Esophagus squamous epithelium (tissue), 5 donors: ENCODE measurements at regions not wholly inside any gene's neighbourhood (a gene's known extent, or its start where the extent isn't known, plus 50 kb on each side); places are given as distances from the start of the nearest gene placed in this dataset.

Experiments
- DNase-seq: peaks from one replicate; lab custom pipeline; 2025; lab: John Stamatoyannopoulos, UW
- H3K27ac ChIP-seq, 4 donors: fragments of 200-600 bp; sonication (generic); one replicate each; pipeline ENCODE4 v1.5.1; 2016 to 2019; ENCODE audit warnings: mild to moderate bottlenecking in 1 of 4
- H3K27me3 ChIP-seq, 4 donors: fragments of 200-600 bp; sonication (generic); 1 replicate in 3 of 4; 2 replicates in 1 of 4; pipeline versions ENCODE4 v1.5.1 to v1.6.0; 2017 to 2021; ENCODE audit warnings: antibody characterized with exemption in 1 of 4
- H3K36me3 ChIP-seq, 3 donors: fragments of 200-600 bp; sonication (generic); one replicate each; pipeline ENCODE4 v1.5.1; 2016 to 2019
- H3K4me1 ChIP-seq, 3 donors: fragments of 200-600 bp; sonication (generic); one replicate each; pipeline ENCODE4 v1.5.1; 2017 to 2019
- H3K4me3 ChIP-seq, 4 donors: fragments of 200-600 bp; sonication (generic); 1 replicate in 3 of 4; 2 replicates in 1 of 4; pipeline ENCODE4 v1.5.1; 2016 to 2019; ENCODE audit warnings: mild to moderate bottlenecking in 2 of 4, moderate library complexity in 1 of 4
- H3K9me3 ChIP-seq, 3 donors: fragments of 200-600 bp; sonication (generic); one replicate each; pipeline ENCODE4 v1.5.1; 2016 to 2019
- POLR2A ChIP-seq, 4 donors: fragments of 450-650 bp; IDR thresholded peaks; one replicate each; pipeline ENCODE4 v1.6.1; 2017; ENCODE audit warnings: antibody characterized with exemption in 4 of 4, mild to moderate bottlenecking in 4 of 4, moderate library complexity in 3 of 4
- WGBS, 2 donors: methylation state at CpG; one replicate each; pipeline ENCODE4 v1.1.5; 2018; 5-methylcytosine and 5-hydroxymethylcytosine counted together
- intact Hi-C: fragments of 100-400 bp; cut with DNase I; formaldehyde crosslinking; loops from one replicate; pipeline ENCODE4 v1.15.0; 2022
- TF ChIP-seq, protein P1 (sequence below), 6 experiments: fragments of 450-650 bp in 4 of 6; fragments of 200-600 bp in 2 of 6; sonication (generic) in 2 of 6; IDR thresholded peaks; one replicate each; pipeline ENCODE4 v1.5.1; 2016 to 2019; ENCODE audit warnings: antibody characterized with exemption in 6 of 6, mild to moderate bottlenecking in 4 of 6, moderate library complexity in 4 of 6
- donor health status: DM: yes; HTN: yes; CAD: no.

DNA sequence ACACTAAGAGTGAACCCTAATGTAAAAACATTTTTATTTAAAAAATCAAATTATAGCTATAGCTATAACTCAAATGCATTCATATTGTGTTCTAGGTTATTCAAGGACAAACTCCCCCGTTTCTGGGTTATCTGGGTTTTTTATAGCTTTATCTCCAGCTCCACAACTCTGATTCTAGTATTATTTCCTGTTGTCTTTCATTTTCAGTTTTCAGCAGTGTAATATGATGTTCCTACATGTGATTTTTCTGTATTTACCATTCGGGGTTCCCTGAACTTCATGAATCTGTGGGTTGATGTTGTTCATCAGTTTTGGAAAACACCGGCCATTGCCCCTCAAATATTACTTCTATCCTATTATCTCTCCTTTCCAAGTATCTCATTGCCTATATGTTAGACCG, 221.9 kb upstream of the FOXN3 start:
- no peaks in the 10 kb centered on the region for H3K27me3 ChIP-seq
- 73 to 75% methylated on average over 4 of the region's 4 CpGs for WGBS, 2 donors
- no peaks in the 10 kb centered on the region for H3K36me3 ChIP-seq
- no peaks in the 10 kb centered on the region for H3K9me3 ChIP-seq
- no peak for TF ChIP-seq POLR2A (IDR thresholded peaks at IDR 0.05)
- TF ChIP-seq, protein P1, sequence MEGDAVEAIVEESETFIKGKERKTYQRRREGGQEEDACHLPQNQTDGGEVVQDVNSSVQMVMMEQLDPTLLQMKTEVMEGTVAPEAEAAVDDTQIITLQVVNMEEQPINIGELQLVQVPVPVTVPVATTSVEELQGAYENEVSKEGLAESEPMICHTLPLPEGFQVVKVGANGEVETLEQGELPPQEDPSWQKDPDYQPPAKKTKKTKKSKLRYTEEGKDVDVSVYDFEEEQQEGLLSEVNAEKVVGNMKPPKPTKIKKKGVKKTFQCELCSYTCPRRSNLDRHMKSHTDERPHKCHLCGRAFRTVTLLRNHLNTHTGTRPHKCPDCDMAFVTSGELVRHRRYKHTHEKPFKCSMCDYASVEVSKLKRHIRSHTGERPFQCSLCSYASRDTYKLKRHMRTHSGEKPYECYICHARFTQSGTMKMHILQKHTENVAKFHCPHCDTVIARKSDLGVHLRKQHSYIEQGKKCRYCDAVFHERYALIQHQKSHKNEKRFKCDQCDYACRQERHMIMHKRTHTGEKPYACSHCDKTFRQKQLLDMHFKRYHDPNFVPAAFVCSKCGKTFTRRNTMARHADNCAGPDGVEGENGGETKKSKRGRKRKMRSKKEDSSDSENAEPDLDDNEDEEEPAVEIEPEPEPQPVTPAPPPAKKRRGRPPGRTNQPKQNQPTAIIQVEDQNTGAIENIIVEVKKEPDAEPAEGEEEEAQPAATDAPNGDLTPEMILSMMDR (IDR thresholded peaks at IDR 0.05) = no peak
- no peak for DNase-seq
- intact Hi-C loops = no loop called here
- H3K4me1 ChIP-seq = no peaks in the 10 kb centered on the region
- H3K4me3 ChIP-seq = no peak overlapping the region
- no peak overlapping the region for H3K27ac ChIP-seq

- H3K4me3 ChIP-seq = no peak overlapping the region
- H3K27me3 ChIP-seq = no peaks in the 10 kb centered on the region
- no peaks in the 10 kb centered on the region for H3K4me1 ChIP-seq
- no peak for DNase-seq
- H3K27ac ChIP-seq = no peak overlapping the region
- no peak for TF ChIP-seq POLR2A (IDR thresholded peaks at IDR 0.05)
- TF ChIP-seq, protein P1 (IDR thresholded peaks at IDR 0.05) = no peak
- WGBS, 2 donors = 61 to 72% methylated on average over 2 of the region's 2 CpGs
- no peaks in the 10 kb centered on the region for H3K36me3 ChIP-seq
- H3K9me3 ChIP-seq = no peaks in the 10 kb centered on the region
- intact Hi-C loops = no loop called here
These were observed 220.5 kb upstream of the FOXN3 start for GRCh38 chr14:89637581-89637980.

DNA sequence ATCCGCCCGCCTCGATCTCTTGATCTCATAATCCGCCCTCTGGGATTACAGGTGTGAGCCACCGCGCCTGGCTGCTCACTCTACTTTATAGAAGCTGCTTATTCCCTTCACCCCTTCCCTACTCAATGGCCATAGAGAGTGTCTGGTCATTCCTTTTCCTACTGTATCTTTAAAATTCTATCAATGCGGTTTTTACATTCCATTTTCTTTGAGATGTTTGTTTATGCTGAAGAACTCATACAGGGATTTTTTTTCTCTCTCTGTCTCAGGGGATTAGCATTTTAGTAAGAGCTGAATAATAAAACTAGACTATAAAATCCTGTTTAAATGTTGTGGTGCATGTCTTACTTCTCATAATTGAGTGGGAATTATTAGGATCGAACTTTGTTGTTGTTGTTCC, 218.6 kb upstream of the FOXN3 start:
- TF ChIP-seq, protein P1 (IDR thresholded peaks at IDR 0.05) = no peak
- no peak for TF ChIP-seq POLR2A (IDR thresholded peaks at IDR 0.05)
- Histone ChIP-seq H3K27ac (no peak overlapping the region), H3K27me3 (no peaks in the 10 kb centered on the region), H3K4me1 (no peaks in the 10 kb centered on the region), H3K36me3 (no peaks in the 10 kb centered on the region), H3K9me3 (no peaks in the 10 kb centered on the region), H3K4me3 (no peak overlapping the region)
- DNase-seq = no peak
- 87 to 91% methylated on average over 8 of the region's 8 CpGs for WGBS, 2 donors
- intact Hi-C loops = no loop called here

DNA sequence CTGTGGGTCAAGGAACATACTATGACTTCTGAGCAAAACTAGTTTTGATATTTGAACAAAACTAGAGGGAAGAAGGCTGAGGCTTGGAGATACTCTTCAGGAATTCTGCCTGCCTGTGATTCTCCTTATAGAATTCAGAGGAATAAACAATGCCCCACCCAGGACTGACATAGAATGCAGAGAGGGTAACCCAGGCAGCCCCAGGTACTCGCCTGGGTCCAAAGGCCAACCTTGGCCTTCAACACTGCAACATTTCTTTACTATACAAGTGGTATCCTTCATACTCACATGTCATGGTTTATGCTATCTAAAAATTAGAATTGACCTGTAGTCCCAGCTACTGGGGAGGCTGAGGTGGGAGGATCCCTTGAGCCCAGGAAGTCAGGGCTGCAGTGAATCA, 217.0 kb upstream of the FOXN3 start:
- intact Hi-C loops = no loop called here
- Histone ChIP-seq H3K27me3 (no peaks in the 10 kb centered on the region), H3K36me3 (no peaks in the 10 kb centered on the region), H3K4me3 (no peak overlapping the region), H3K9me3 (no peaks in the 10 kb centered on the region), H3K27ac (no peak overlapping the region), H3K4me1 (peaks cover 0 to 10% (median 3%) of the 10 kb centered on the region in 3 donors)
- no peak for DNase-seq
- 100% methylated on average over 1 of the region's 1 CpG for WGBS, 2 donors
- no peak for TF ChIP-seq POLR2A (IDR thresholded peaks at IDR 0.05)
- TF ChIP-seq, protein P1 (IDR thresholded peaks at IDR 0.05) = no peak

DNA sequence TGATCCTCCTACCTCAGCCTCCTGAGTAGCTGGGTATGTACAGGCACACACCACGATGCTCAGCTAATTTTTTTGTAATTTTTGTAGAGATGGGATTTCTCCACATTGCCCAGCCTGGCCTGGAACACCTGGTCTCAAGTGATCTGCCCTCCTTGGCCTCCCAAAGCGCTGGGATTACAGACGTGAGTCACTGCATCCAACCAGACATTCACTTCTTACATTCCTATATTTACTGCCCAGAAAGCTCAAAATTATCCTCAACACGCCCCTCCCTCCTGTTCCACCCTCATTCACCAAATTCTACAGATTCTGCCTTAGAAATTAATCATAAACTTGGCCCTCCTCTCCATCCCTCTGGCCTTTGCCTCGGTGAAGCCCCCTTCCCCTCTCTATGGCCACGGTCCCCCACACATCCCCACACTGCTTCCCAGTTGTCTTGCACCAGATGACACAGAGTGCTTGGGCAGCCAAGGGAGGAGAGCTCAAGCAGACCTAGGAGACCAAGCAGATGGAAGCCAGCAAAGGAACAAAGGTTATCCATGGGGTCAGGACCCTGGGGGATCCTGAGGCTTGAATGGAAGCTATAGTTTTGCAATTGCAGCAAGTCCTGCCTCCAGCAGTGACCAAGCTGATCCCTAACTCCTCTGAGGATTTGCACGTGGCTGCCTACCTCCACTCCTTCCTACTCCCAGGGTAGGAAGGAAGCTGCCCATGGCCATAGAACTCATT, 213.2 kb upstream of the FOXN3 start:
- no peaks in the 10 kb centered on the region for H3K36me3 ChIP-seq
- H3K4me3 ChIP-seq = no peak overlapping the region
- no peak overlapping the region for H3K27ac ChIP-seq
- no peaks in the 10 kb centered on the region for H3K9me3 ChIP-seq
- H3K4me1 ChIP-seq = peaks cover 4 to 36% (median 14%) of the 10 kb centered on the region in 3 donors
- no peak for DNase-seq
- no peaks in the 10 kb centered on the region for H3K27me3 ChIP-seq
- TF ChIP-seq, protein P1 (IDR thresholded peaks at IDR 0.05) = no peak
- no peak for TF ChIP-seq POLR2A (IDR thresholded peaks at IDR 0.05)
- 85 to 88% methylated on average over 7 of the region's 7 CpGs for WGBS, 2 donors
- intact Hi-C loops = no loop called here
